Activated CD8-positive, alpha-beta T cell treated with anti-CD3 and anti-CD28 coated beads for 36 hours (primary cell): ENCODE measurements at regions not wholly inside any gene's neighbourhood (a gene's known extent, or its start where the extent isn't known, plus 50 kb on each side); places are given as distances from the start of the nearest gene placed in this dataset.

Experiments
- ATAC-seq: fragments of 200-7000 bp; cut with Tn5 transposase; one replicate; pipeline ENCODE4 v1.10.0; 2021; ENCODE audit warnings: mild to moderate bottlenecking, moderate library complexity
- CTCF ChIA-PET: fragments of 350-600 bp; sonication (Branson Sonifier 250); formaldehyde crosslinking; loops from one replicate; lab custom pipeline; 2021; ENCODE audit warnings: antibody characterized with exemption; lab: Charles Lee
- POLR2A ChIA-PET: fragments of 350-600 bp; sonication (Branson Sonifier 250); formaldehyde crosslinking; loops from one replicate; lab custom pipeline; 2021; ENCODE audit warnings: antibody characterized with exemption; lab: Charles Lee
- DNase-seq: peaks from one replicate; pipeline ENCODE4 v3.0.0-alpha.2; 2020
- H3K27ac Mint-ChIP-seq: one replicate; pipeline ENCODE4 v1.8.0; 2021; ENCODE audit warnings: mild to moderate bottlenecking, mixed read lengths
- H3K27me3 Mint-ChIP-seq: one replicate; pipeline ENCODE4 v1.8.0; 2021; ENCODE audit warnings: mixed read lengths
- H3K36me3 Mint-ChIP-seq: one replicate; pipeline ENCODE4 v1.8.0; 2021; ENCODE audit warnings: low read depth, mixed read lengths
- H3K4me1 Mint-ChIP-seq: one replicate; pipeline ENCODE4 v1.8.0; 2021; ENCODE audit warnings: low read depth, mixed read lengths
- H3K4me3 Mint-ChIP-seq: one replicate; pipeline ENCODE4 v1.8.0; 2021; ENCODE audit warnings: mild to moderate bottlenecking, moderate library complexity, mixed read lengths
- H3K9me3 Mint-ChIP-seq: one replicate; pipeline ENCODE4 v1.8.0; 2021; ENCODE audit warnings: mixed read lengths
- intact Hi-C: fragments of 100-400 bp; cut with micrococcal nuclease; formaldehyde crosslinking; loops from one replicate; pipeline ENCODE4 v1.10.0; 2022
- TF ChIP-seq, protein P1 (sequence below): fragments of 200-600 bp; IDR thresholded peaks from one replicate; pipeline ENCODE4 v1.8.0; 2022; ENCODE audit warnings: antibody characterized with exemption, mild to moderate bottlenecking

DNA sequence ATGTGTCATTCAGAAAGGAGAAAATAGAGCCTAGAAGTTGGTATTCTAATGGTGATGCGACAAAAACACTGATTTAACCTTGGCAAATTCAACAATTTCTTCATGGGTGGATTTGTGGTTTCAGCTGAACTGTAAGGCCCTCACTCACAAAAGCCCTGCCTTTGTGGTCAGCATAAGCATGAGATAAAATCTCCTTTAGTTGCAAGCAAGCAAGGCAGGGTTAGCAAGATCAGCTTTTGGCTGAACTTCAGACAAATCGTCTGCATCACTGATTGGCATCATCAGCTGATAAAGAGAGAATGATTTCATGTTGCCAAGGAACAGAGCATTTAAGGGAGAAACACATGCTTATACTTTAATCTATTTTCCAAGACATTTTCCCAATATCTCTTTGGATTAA lies 2582.2 kb downstream of the PCDH7 start:
- Mint-ChIP-seq H3K4me3 (no peak overlapping the region), H3K4me1 (no peaks in the 10 kb centered on the region), H3K36me3 (no peaks in the 10 kb centered on the region), H3K27me3 (no peaks in the 10 kb centered on the region), H3K9me3 (peaks cover 8% of the 10 kb centered on the region), H3K27ac (no peak overlapping the region)
- ChIA-PET CTCF (interaction anchor here (1.2 kb wide), 1 partner anchor 9 kb away, joined by 3 read pairs; no protein-coding TSS in a partner anchor), POLR2A (no interaction called here)
- intact Hi-C loops = no loop called here
- TF ChIP-seq, protein P1, sequence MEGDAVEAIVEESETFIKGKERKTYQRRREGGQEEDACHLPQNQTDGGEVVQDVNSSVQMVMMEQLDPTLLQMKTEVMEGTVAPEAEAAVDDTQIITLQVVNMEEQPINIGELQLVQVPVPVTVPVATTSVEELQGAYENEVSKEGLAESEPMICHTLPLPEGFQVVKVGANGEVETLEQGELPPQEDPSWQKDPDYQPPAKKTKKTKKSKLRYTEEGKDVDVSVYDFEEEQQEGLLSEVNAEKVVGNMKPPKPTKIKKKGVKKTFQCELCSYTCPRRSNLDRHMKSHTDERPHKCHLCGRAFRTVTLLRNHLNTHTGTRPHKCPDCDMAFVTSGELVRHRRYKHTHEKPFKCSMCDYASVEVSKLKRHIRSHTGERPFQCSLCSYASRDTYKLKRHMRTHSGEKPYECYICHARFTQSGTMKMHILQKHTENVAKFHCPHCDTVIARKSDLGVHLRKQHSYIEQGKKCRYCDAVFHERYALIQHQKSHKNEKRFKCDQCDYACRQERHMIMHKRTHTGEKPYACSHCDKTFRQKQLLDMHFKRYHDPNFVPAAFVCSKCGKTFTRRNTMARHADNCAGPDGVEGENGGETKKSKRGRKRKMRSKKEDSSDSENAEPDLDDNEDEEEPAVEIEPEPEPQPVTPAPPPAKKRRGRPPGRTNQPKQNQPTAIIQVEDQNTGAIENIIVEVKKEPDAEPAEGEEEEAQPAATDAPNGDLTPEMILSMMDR = no peak
- ATAC-seq = no peak
- no peak for DNase-seq

DNA sequence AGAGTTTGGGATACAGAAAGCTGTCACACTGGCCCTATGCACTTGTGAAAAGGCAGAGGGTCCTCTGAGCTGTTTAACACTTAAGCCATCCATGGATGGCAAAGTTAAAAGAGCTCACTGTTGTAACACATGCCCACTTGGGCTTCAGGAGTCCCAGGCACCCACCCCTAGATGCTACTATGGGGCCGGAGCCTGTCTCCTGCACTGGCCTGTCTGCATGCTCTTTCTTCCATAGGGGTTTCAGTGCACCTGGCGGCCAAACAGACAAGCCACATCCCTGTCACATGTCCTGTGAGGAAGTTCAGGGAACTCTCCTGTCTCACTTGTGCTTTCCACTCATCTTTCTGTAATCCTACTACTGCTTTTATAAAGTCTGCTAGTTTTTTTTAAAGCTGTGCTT lies 2586.0 kb downstream of the PCDH7 start:
- no peak for DNase-seq
- Mint-ChIP-seq H3K9me3 (peaks cover 8% of the 10 kb centered on the region), H3K4me3 (no peak overlapping the region), H3K36me3 (no peaks in the 10 kb centered on the region), H3K4me1 (no peaks in the 10 kb centered on the region), H3K27me3 (no peaks in the 10 kb centered on the region), H3K27ac (no peak overlapping the region)
- ChIA-PET CTCF (no interaction called here), POLR2A (no interaction called here)
- intact Hi-C loops = no loop called here
- TF ChIP-seq, protein P1 = no peak
- ATAC-seq = no peak

DNA sequence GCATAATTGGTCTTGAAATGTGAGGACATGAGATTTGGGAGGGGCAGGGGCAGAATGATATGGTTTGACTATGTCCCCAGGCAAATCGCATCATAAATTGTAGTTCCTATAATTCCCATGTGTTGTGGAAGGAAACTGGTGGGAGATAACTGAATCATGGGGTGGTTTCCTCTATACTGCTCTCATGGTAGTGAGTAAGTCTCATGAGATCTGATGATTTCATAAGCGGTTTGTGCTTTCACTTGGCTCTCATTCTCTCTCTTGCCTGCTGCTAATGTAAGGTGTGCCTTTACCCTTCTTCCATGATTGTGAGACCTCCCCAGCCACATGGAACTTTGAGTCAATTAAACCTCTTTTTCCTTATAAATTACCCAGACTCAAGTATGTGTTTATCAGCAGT lies 2595.9 kb downstream of the PCDH7 start:
- Mint-ChIP-seq H3K27me3 (no peaks in the 10 kb centered on the region), H3K36me3 (no peaks in the 10 kb centered on the region), H3K27ac (no peak overlapping the region), H3K4me1 (no peaks in the 10 kb centered on the region), H3K9me3 (peaks cover 9% of the 10 kb centered on the region), H3K4me3 (no peak overlapping the region)
- intact Hi-C loops = no loop called here
- CTCF ChIA-PET = no interaction called here
- POLR2A ChIA-PET = no interaction called here
- no peak for DNase-seq
- ATAC-seq = no peak
- TF ChIP-seq, protein P1 = no peak

DNA sequence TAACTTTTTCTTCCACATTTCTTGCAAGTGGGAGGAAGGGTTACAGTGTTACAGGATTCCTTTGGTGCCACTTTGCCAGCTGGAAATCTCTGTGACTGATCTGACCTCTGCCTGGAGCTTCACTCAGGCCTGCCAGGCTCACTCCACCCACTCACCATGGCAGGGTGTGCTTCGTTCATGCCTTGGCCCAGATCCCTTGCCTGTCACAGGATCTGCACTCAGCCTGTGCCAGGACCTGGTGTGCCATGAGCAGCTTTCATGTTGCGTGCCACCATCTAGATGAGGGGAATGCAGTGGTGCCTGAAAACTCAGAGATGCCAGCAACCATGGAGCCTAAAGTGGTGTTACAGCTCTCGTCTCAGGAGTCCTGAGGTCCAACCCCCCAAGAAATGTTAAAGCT lies 2596.4 kb downstream of the PCDH7 start:
- H3K36me3 Mint-ChIP-seq = no peaks in the 10 kb centered on the region
- H3K27me3 Mint-ChIP-seq = no peaks in the 10 kb centered on the region
- intact Hi-C loops = no loop called here
- TF ChIP-seq, protein P1 = no peak
- no peak overlapping the region for H3K27ac Mint-ChIP-seq
- no peak overlapping the region for H3K4me3 Mint-ChIP-seq
- DNase-seq (no peak), ATAC-seq (no peak)
- H3K9me3 Mint-ChIP-seq = peaks cover 7% of the 10 kb centered on the region
- POLR2A ChIA-PET = no interaction called here
- H3K4me1 Mint-ChIP-seq = no peaks in the 10 kb centered on the region
- CTCF ChIA-PET = no interaction called here

- DNase-seq (no peak), ATAC-seq (no peak)
- Mint-ChIP-seq H3K36me3 (no peaks in the 10 kb centered on the region), H3K9me3 (peaks cover 9% of the 10 kb centered on the region), H3K4me1 (no peaks in the 10 kb centered on the region), H3K4me3 (no peak overlapping the region), H3K27me3 (no peaks in the 10 kb centered on the region), H3K27ac (no peak overlapping the region)
- TF ChIP-seq, protein P1 = no peak
- intact Hi-C loops = no loop called here
- ChIA-PET CTCF (no interaction called here), POLR2A (no interaction called here)
Measured at GRCh38 chr4:33323393-33323792, 2603.2 kb downstream of the PCDH7 start.
